ENCODE measurements at regions not wholly inside any gene's neighbourhood (a gene's known extent, or its start where the extent isn't known, plus 50 kb on each side); places are given as distances from the start of the nearest gene placed in this dataset.
"Not testable (repeated sequence)": the region's sequence is repeated elsewhere in the genome, so short reads cannot be mapped to it uniquely, and the experiment has no call there.

DNA sequence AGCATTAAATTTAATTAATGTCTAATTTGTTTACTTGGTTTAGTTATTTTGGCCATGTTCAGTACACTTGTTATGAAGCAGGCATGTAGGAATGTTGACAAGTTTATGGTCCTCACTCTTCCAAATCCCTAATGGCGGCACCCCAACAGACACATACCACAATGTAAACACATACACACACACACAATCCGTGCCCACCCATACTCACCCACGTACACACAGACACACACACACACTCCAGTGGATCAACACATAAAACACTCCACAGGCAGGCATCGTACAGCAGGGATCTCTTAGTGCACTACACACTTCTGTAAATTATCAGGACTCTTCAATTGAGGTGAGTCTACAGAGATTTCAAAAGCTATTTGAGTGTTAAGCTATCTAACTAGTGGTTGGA lies 767.5 kb downstream of the FOXD4L6 start:
- DNase-seq, result not testable (repeated sequence)

DNA sequence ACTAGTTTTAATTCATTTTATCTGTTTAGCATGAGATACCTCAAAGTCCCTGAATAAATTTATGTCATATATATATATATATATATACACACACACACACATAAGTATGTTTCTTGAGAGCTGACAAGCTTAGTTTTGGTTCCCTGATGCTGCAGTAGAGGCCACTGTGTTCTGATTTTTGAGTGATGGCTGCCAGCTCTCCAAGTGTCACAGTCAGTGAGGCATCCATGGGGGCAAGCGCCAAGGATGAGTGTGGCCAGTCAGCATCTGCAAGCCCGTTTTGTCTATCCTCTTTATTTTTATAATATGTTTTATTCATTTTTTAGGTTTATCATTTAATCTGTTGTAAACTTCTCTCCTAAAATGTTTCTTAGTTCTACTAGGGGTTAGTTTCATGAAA lies 797.5 kb downstream of the FOXD4L6 start:
- not testable (repeated sequence) for DNase-seq

DNA sequence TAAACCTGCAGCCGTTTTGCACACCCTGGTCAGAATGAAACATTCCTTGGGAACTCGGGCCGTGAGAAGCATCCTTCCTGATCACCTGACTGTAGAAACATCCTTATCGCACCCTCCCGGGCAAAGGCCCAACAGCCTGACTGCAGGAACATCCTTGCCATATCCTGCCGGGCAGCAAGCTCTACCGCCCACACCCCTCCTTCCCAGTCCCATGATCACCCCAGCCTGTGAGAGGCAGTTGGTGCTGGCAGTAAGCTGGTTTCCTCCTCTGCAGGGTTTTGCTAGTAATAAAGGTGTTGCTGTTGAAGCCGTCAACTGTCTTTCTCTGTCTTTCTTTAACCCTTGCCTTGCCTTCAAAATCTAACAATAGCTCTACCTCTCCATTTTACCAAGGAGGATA lies 799.6 kb downstream of the FOXD4L6 start:
- DNase-seq, result not testable (repeated sequence)

DNA sequence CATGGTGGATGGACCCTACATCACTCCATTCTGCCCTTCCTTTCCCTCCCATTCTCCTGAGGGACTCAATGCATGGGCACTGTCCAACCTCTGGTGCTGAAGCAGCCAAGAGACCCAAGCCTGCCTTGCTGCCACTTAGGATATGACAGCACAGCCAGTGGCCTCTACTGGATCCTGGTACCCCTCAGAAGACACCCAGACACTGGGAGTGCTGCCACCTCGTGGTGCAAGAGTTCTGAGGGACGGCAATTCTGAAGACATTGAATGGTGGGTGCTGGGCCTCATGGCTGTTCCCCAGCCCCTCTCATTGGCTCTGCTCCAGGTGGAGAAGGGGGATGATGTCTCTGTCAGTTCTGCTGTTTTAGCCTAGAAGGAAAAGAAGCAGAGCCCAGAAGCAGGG lies 802.3 kb downstream of the FOXD4L6 start:
- not testable (repeated sequence) for DNase-seq

DNA sequence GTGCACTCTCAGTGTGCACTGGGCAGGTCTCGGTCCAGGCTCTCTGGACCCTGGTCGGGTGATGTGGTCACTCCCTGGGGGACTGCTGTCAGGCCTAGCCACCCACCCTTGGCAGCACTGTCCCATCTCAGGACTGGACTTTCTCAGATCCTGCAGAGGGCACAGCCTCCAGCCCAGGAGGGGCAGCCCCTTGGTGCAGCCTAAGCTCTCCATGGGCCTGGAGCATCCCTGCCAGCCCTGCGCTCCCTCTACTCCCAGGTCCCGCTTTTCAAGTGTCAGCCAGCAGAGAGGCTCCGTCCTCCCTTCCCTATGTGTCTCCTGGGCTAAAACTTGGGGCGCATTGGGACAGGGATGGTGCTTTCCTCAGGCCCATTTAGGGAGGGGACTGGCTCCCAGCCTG lies 805.8 kb downstream of the FOXD4L6 start:
- not testable (repeated sequence) for DNase-seq

DNA sequence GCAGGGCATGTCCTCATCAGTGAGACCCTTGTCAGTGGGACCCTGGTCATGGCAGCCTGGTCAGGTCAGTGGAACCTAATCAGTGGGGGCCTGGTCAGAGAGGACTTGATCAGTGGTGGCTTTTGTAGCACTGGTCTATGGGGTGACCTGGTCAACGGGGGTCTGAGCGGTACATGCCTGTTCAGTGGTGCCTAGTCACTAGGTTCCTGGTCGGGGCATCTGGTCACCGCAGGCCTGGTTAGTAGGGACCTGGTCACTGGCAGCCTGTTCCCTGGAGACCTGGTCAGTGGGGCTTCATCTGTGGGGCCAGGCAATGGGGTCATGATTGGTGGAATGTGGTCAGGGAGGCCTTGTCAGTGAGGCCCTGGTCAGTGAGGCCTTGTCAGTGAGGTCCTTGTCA lies 806.6 kb downstream of the FOXD4L6 start:
- DNase-seq, result not testable (repeated sequence)

DNA sequence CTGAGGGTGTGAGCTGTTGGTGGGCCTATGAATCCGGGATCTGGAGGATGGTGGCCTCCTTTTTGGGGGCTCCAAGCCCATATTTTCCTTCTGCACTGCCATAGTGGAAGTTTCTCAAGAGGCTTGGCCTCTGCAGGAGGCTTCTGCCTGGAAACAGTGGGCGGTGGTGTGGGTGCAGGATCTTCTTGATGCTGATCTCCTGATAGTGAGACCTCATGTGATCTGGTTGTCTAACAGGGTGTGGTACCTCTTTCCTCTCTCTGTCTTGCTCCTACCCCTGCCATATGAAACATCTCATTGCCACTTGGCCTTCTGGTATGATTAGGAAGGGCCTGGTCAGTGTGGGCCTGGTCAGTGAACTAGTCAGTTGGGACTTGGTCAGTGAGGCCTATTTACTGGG lies 807.3 kb downstream of the FOXD4L6 start:
- not testable (repeated sequence) for DNase-seq

DNA sequence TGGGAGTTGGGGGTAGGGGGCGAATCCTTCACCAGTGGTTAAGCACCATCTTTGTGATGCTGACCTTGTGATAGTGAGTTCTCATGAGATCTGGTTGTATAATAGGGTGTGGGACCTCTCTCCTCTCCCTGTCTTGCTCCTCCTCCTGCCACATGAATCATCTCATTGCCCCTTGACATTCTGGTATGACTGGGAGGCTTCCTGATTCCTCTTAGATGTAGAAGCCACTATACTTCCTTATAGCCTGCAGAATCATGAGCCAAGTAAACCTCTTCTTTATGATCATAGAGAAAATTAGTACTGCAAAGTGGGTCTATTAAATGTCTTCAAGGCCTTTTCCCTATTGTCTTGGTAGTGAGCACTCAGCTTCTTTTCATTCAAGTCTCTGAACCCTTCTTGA lies 813.3 kb downstream of the FOXD4L6 start:
- DNase-seq, result not testable (repeated sequence)

DNA sequence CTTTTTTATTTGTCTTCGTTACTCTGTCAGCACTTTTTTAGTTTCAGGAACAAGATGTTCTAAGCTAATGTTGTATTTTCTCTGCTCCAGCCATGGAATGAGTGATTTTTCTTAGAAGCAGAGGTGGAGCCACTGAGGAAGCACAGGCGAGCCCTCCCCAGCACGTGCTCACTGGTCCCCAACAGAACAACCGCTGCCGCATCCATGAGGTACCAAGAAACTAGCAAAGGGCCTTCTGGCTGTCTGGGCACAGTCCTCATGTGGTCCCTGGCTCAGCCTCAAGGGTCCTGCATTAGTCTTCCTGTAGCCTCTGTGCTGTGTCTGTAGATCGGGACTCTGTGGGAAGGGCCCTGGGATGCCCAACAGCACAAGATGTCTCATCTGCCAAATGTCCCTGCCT lies 838.5 kb downstream of the FOXD4L6 start:
- DNase-seq, result peak in 1 of 2 experiments; percentile 6
